SK-N-SH (cell line): ENCODE measurements at regions not wholly inside any gene's neighbourhood (a gene's known extent, or its start where the extent isn't known, plus 50 kb on each side); places are given as distances from the start of the nearest gene placed in this dataset.

ENCODE experiments used
- CTCF ChIA-PET: fragments of 300-600, 350-600 bp; formaldehyde crosslinking; extraction: SDS; loops from one replicate; lab custom pipeline; 2021; lab: Yijun Ruan, JAX
- POLR2A ChIA-PET: fragments of 350-600 bp; sonication (Branson Sonifier 250); formaldehyde crosslinking; extraction: SDS; loops from one replicate; lab custom pipeline; 2020; ENCODE audit warnings: antibody characterized with exemption, inconsistent platforms; lab: Yijun Ruan, JAX
- DNase-seq: peaks from one replicate; pipeline ENCODE4 v3.0.0; 2012
- H2AFZ ChIP-seq: fragments of 200-600 bp; sonication (generic); 2 replicates; pipeline ENCODE4 v1.8.1; 2016; ENCODE audit warnings: antibody characterized with exemption, mild to moderate bottlenecking, low read depth
- H3F3A ChIP-seq: fragments of 200-600 bp; sonication (generic); replicated peaks from 2 replicates; pipeline ENCODE3; 2016; ENCODE audit warnings: antibody characterized with exemption, mild to moderate bottlenecking; ENCODE audit not compliant: insufficient read depth
- H3K27ac ChIP-seq, 2 experiments: fragments of 200-500 bp in 1 of 2; fragments of 200-600 bp in 1 of 2; sonication (Bioruptor generic) in 1 of 2; sonication (generic), shearing (Covaris generic) in 1 of 2; 2 replicates each; pipeline versions ENCODE4 v1.5.1 to v1.6.1; 2014 to 2016; ENCODE audit warnings: low read depth in 2 of 2, inconsistent platforms in 1 of 2, low read length in 1 of 2, mild to moderate bottlenecking in 1 of 2, mixed read lengths in 1 of 2
- H3K27me3 ChIP-seq: fragments of 200-600 bp; sonication (generic), shearing (Covaris generic); 2 replicates; pipeline ENCODE4 v1.6.1; 2016; ENCODE audit warnings: mixed run types; ENCODE audit not compliant: insufficient read depth
- H3K36me3 ChIP-seq, 2 experiments: fragments of 200-500 bp in 1 of 2; fragments of 200-600 bp in 1 of 2; sonication (Bioruptor generic) in 1 of 2; sonication (generic) in 1 of 2; replicated peaks in 1 of 2; 2 replicates each; pipeline versions ENCODE3 to v1.5.1; 2014 to 2016; ENCODE audit warnings: low read length in 1 of 2, mild to moderate bottlenecking in 1 of 2; ENCODE audit not compliant: insufficient read depth in 2 of 2, control insufficient read depth in 1 of 2
- H3K4me1 ChIP-seq, 2 experiments: fragments of 200-500 bp in 1 of 2; fragments of 200-600 bp in 1 of 2; sonication (Bioruptor generic) in 1 of 2; sonication (generic), shearing (Covaris generic) in 1 of 2; 2 replicates each; pipeline versions ENCODE4 v1.5.1 to v1.6.1; 2014 to 2016; ENCODE audit warnings: low read depth in 1 of 2, low read length in 1 of 2, mixed run types in 1 of 2; ENCODE audit not compliant: insufficient read depth in 2 of 2, control insufficient read depth in 1 of 2
- H3K4me2 ChIP-seq: fragments of 200-600 bp; sonication (generic), shearing (Covaris generic); 2 replicates; pipeline ENCODE4 v1.6.1; 2017; ENCODE audit warnings: mixed run types
- H3K4me3 ChIP-seq, 2 experiments: fragments of 200-500 bp in 1 of 2; fragments of 200-600 bp in 1 of 2; sonication (Bioruptor generic) in 1 of 2; sonication (generic), shearing (Covaris generic) in 1 of 2; 2 replicates each; pipeline versions ENCODE4 v1.5.1 to v1.8.1; 2014 to 2016; ENCODE audit warnings: low read depth in 2 of 2, inconsistent platforms in 1 of 2, low read length in 1 of 2, mild to moderate bottlenecking in 1 of 2, mixed read lengths in 1 of 2, moderate library complexity in 1 of 2
- H3K79me2 ChIP-seq: fragments of 200-600 bp; sonication (generic); 2 replicates; pipeline ENCODE4 v1.8.1; 2017; ENCODE audit warnings: mild to moderate bottlenecking; ENCODE audit not compliant: insufficient read depth
- H3K9ac ChIP-seq: fragments of 200-600 bp; sonication (generic); 2 replicates; pipeline ENCODE4 v1.6.1; 2017; ENCODE audit warnings: mixed run types
- H3K9me2 ChIP-seq: fragments of 200-600 bp; sonication (generic); 2 replicates; pipeline ENCODE4 v1.6.1; 2017; ENCODE audit warnings: mixed run types
- H3K9me3 ChIP-seq: fragments of 200-600 bp; sonication (generic); 2 replicates; pipeline ENCODE4 v1.6.1; 2017; ENCODE audit warnings: mixed run types, mild to moderate bottlenecking, moderate library complexity
- H4K20me1 ChIP-seq: fragments of 200-600 bp; sonication (generic); 2 replicates; pipeline ENCODE4 v1.6.1; 2017; ENCODE audit warnings: mild to moderate bottlenecking, mixed run types; ENCODE audit not compliant: insufficient read depth
- ELF1 ChIP-seq: IDR thresholded peaks from 2 replicates; pipeline ENCODE4 v1.4.0; 2012
- EP300 ChIP-seq, 2 experiments: IDR thresholded peaks; 2 replicates each; pipeline versions ENCODE4 v1.4.0 to v1.6.1; 2012; ENCODE audit warnings: borderline replicate concordance in 1 of 2, low read depth in 1 of 2, low read length in 1 of 2
- EZH2phosphoT487 ChIP-seq: fragments of 200-600 bp; sonication (generic); IDR thresholded peaks from 2 replicates; pipeline ENCODE4 v1.6.1; 2017; ENCODE audit warnings: low read depth, mixed run types, mild to moderate bottlenecking, antibody characterized with exemption, moderate library complexity, borderline replicate concordance
- FOSL2 ChIP-seq: IDR thresholded peaks from 2 replicates; pipeline ENCODE4 v1.4.0; 2012; ENCODE audit warnings: low read depth, mild to moderate bottlenecking, moderate library complexity, borderline replicate concordance
- FOXJ3 ChIP-seq: sonication (generic); formaldehyde crosslinking; IDR thresholded peaks from 2 replicates; pipeline ENCODE4 v1.5.1; 2020; ENCODE audit warnings: mild to moderate bottlenecking, missing genetic modification reagents
- GABPA ChIP-seq: IDR thresholded peaks from 2 replicates; pipeline ENCODE4 v1.4.0; 2012; ENCODE audit warnings: low read depth, mild to moderate bottlenecking
- NFIC ChIP-seq: IDR thresholded peaks from 2 replicates; pipeline ENCODE4 v1.4.0; 2012; ENCODE audit warnings: borderline replicate concordance
- POLR2AphosphoS5 ChIP-seq: IDR thresholded peaks from 2 replicates; pipeline ENCODE4 v1.6.1; 2012; ENCODE audit warnings: low read depth, low read length
- RAD21 ChIP-seq: IDR thresholded peaks from 2 replicates; pipeline ENCODE4 v1.6.1; 2012; ENCODE audit warnings: mild to moderate bottlenecking, low read length
- RXRA ChIP-seq: IDR thresholded peaks from 2 replicates; pipeline ENCODE4 v1.4.0; 2012; ENCODE audit warnings: low read depth, mild to moderate bottlenecking, borderline replicate concordance
- TAF1 ChIP-seq: IDR thresholded peaks from 2 replicates; pipeline ENCODE4 v1.6.1; 2012; ENCODE audit warnings: low read depth, mild to moderate bottlenecking, low read length, moderate library complexity, borderline replicate concordance
- TCF12 ChIP-seq: IDR thresholded peaks from 2 replicates; pipeline ENCODE4 v1.4.0; 2012
- WGBS: methylation state at CpG from one replicate; pipeline ENCODE4 v1.1.6; 2017; ENCODE audit warnings: low lambda C conversion rate; 5-methylcytosine and 5-hydroxymethylcytosine counted together
- TF ChIP-seq, protein P1 (sequence below): fragments of 150-350 bp; IDR thresholded peaks from 2 replicates; pipeline ENCODE4 v1.6.1; 2016; ENCODE audit warnings: mild to moderate bottlenecking, low read depth, low read length
- TF ChIP-seq, protein P2 (sequence below): IDR thresholded peaks from 2 replicates; pipeline ENCODE4; 2012
- TF ChIP-seq, protein P3 (sequence below): fragments of 150-350 bp; IDR thresholded peaks from 2 replicates; pipeline ENCODE4 v1.6.1; 2017; ENCODE audit warnings: antibody characterized with exemption, low read length, low read depth, borderline replicate concordance
- TF ChIP-seq, protein P4 (sequence below): fragments of 200-600 bp; sonication (generic); IDR thresholded peaks from 2 replicates; pipeline ENCODE4 v1.6.1; 2017; ENCODE audit warnings: antibody characterized with exemption, mild to moderate bottlenecking, moderate library complexity

DNA sequence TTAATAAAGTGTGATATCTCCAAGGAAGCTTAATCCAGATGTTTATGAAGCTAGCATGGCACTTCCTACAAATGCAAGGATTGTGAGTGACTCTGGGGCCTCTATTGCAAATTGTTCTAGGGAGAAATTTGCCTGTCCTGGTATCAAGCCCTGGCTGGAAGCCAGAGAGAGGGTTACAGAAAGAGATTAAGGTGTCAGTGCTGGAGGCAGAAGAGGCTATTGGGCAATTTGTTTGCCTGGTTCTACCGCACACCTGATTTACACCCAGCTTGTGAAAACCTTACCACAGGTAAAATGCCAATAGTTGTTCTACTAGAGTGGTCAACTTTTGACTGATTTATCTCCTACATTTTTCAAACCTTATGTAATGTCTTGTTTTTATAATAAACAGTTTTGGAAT lies 186.7 kb upstream of the FAT1 start:
- H3K9ac ChIP-seq = no peak overlapping the region
- no peaks in the 10 kb centered on the region for H3K9me2 ChIP-seq
- no peak overlapping the region for H3K4me2 ChIP-seq
- no peak for DNase-seq
- H2AFZ ChIP-seq = no peak overlapping the region
- no peaks in the 10 kb centered on the region for H3K36me3 ChIP-seq
- no peaks in the 10 kb centered on the region for H3K4me1 ChIP-seq
- no peaks in the 10 kb centered on the region for H4K20me1 ChIP-seq
- ChIA-PET CTCF (no interaction called here), POLR2A (no interaction called here)
- H3F3A ChIP-seq = no peaks in the 10 kb centered on the region
- TF ChIP-seq FOXJ3 = no peak
- TF ChIP-seq TAF1 = no peak
- no peak for TF ChIP-seq EZH2phosphoT487
- TF ChIP-seq, protein P1, sequence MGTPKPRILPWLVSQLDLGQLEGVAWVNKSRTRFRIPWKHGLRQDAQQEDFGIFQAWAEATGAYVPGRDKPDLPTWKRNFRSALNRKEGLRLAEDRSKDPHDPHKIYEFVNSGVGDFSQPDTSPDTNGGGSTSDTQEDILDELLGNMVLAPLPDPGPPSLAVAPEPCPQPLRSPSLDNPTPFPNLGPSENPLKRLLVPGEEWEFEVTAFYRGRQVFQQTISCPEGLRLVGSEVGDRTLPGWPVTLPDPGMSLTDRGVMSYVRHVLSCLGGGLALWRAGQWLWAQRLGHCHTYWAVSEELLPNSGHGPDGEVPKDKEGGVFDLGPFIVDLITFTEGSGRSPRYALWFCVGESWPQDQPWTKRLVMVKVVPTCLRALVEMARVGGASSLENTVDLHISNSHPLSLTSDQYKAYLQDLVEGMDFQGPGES = no peak
- TF ChIP-seq, protein P2, sequence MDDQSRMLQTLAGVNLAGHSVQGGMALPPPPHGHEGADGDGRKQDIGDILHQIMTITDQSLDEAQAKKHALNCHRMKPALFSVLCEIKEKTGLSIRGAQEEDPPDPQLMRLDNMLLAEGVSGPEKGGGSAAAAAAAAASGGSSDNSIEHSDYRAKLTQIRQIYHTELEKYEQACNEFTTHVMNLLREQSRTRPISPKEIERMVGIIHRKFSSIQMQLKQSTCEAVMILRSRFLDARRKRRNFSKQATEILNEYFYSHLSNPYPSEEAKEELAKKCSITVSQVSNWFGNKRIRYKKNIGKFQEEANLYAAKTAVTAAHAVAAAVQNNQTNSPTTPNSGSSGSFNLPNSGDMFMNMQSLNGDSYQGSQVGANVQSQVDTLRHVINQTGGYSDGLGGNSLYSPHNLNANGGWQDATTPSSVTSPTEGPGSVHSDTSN = no peak
- no peak for TF ChIP-seq FOSL2
- TF ChIP-seq RAD21 = no peak
- no peak for TF ChIP-seq TCF12
- TF ChIP-seq GABPA = no peak
- TF ChIP-seq POLR2AphosphoS5 = no peak
- TF ChIP-seq, protein P3, sequence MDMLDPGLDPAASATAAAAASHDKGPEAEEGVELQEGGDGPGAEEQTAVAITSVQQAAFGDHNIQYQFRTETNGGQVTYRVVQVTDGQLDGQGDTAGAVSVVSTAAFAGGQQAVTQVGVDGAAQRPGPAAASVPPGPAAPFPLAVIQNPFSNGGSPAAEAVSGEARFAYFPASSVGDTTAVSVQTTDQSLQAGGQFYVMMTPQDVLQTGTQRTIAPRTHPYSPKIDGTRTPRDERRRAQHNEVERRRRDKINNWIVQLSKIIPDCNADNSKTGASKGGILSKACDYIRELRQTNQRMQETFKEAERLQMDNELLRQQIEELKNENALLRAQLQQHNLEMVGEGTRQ = no peak
- TF ChIP-seq, protein P4, sequence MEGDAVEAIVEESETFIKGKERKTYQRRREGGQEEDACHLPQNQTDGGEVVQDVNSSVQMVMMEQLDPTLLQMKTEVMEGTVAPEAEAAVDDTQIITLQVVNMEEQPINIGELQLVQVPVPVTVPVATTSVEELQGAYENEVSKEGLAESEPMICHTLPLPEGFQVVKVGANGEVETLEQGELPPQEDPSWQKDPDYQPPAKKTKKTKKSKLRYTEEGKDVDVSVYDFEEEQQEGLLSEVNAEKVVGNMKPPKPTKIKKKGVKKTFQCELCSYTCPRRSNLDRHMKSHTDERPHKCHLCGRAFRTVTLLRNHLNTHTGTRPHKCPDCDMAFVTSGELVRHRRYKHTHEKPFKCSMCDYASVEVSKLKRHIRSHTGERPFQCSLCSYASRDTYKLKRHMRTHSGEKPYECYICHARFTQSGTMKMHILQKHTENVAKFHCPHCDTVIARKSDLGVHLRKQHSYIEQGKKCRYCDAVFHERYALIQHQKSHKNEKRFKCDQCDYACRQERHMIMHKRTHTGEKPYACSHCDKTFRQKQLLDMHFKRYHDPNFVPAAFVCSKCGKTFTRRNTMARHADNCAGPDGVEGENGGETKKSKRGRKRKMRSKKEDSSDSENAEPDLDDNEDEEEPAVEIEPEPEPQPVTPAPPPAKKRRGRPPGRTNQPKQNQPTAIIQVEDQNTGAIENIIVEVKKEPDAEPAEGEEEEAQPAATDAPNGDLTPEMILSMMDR = no peak
- H3K9me3 ChIP-seq = no peaks in the 10 kb centered on the region
- H3K27me3 ChIP-seq = 0 out of 2 replicates have a peak, but pooled peaks cover 4% of the 10 kb centered on the region
- no peak overlapping the region for H3K27ac ChIP-seq
- 63% methylated on average over 1 of the region's 1 CpG for WGBS
- H3K79me2 ChIP-seq = no peaks in the 10 kb centered on the region
- no peak overlapping the region for H3K4me3 ChIP-seq

DNA sequence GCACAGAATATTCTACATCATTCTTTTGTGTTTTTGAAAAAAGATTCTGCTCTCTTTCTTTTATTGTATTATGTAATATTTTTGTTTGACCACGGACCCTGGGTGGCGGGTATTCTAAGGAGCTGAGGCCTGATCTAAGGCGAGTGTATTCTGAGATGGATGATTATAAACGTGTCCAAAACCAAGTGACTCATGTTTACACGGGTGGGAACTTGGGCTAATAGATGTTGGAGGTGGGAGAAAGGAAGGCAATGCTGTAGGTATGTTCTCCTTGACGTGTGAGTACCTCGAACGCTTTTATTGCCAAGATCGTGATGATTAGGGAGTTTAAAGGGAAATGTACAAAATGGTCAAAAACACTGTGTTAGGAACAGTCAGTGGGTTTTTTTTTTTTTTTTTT lies 188.9 kb upstream of the FAT1 start:
- H3K79me2 ChIP-seq = no peaks in the 10 kb centered on the region
- CTCF ChIA-PET = interaction anchor here (0.6 kb wide), 1 partner anchor 492 kb away, joined by 3 read pairs; no protein-coding TSS in a partner anchor
- no peaks in the 10 kb centered on the region for H4K20me1 ChIP-seq
- H3K4me3 ChIP-seq = no peak overlapping the region
- no peaks in the 10 kb centered on the region for H3K9me2 ChIP-seq
- no peaks in the 10 kb centered on the region for H3F3A ChIP-seq
- H2AFZ ChIP-seq = no peak overlapping the region
- no peaks in the 10 kb centered on the region for H3K36me3 ChIP-seq
- POLR2A ChIA-PET = no interaction called here
- TF ChIP-seq EP300 (IDR thresholded peaks at IDR 0.05; ENCODE audit: borderline replicate concordance in 1 of 2, low read depth in 1 of 2, low read length in 1 of 2) (no peak), RAD21 (no peak), RXRA (no peak), NFIC (no peak), ELF1 (no peak), TAF1 (no peak)
- H3K4me1 ChIP-seq = no peaks in the 10 kb centered on the region
- no peak overlapping the region for H3K4me2 ChIP-seq
- DNase-seq = no peak
- H3K9ac ChIP-seq = no peak overlapping the region
- no peaks in the 10 kb centered on the region for H3K9me3 ChIP-seq
- 0 out of 2 replicates have a peak, but pooled peaks cover 4% of the 10 kb centered on the region for H3K27me3 ChIP-seq
- no peak overlapping the region for H3K27ac ChIP-seq
- 45% methylated on average over 9 of the region's 9 CpGs for WGBS
